ENCODE measurements at regions not wholly inside any gene's neighbourhood (a gene's known extent, or its start where the extent isn't known, plus 50 kb on each side); places are given as distances from the start of the nearest gene placed in this dataset.
"Not testable (repeated sequence)": the region's sequence is repeated elsewhere in the genome, so short reads cannot be mapped to it uniquely, and the experiment has no call there.

DNA sequence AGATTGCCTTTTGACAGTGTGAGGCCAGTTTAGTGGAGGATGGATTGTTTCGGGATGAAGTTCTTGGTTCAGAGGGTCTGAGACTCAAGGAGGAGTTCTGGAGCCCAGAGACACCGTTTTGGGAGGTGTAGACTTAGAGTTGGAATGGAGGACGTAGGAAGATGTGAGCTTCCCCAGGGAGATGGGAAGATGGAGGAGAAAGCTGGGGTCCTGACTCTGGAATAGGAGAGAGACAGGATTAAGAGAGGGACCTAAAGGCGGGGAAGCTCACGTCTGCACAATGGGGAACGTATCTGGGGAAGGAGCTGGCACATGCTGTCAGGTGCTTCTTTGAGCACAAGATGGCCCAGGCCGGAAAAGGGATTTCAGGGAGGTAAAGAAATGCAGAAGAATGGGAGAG lies 71.3 kb upstream of the CLDN5 start:
- H3K27ac ChIP-seq, result no peak overlapping the region
- TF ChIP-seq, protein P1, sequence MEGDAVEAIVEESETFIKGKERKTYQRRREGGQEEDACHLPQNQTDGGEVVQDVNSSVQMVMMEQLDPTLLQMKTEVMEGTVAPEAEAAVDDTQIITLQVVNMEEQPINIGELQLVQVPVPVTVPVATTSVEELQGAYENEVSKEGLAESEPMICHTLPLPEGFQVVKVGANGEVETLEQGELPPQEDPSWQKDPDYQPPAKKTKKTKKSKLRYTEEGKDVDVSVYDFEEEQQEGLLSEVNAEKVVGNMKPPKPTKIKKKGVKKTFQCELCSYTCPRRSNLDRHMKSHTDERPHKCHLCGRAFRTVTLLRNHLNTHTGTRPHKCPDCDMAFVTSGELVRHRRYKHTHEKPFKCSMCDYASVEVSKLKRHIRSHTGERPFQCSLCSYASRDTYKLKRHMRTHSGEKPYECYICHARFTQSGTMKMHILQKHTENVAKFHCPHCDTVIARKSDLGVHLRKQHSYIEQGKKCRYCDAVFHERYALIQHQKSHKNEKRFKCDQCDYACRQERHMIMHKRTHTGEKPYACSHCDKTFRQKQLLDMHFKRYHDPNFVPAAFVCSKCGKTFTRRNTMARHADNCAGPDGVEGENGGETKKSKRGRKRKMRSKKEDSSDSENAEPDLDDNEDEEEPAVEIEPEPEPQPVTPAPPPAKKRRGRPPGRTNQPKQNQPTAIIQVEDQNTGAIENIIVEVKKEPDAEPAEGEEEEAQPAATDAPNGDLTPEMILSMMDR (conservative IDR thresholded peaks at IDR 0.05), result no peak

DNA sequence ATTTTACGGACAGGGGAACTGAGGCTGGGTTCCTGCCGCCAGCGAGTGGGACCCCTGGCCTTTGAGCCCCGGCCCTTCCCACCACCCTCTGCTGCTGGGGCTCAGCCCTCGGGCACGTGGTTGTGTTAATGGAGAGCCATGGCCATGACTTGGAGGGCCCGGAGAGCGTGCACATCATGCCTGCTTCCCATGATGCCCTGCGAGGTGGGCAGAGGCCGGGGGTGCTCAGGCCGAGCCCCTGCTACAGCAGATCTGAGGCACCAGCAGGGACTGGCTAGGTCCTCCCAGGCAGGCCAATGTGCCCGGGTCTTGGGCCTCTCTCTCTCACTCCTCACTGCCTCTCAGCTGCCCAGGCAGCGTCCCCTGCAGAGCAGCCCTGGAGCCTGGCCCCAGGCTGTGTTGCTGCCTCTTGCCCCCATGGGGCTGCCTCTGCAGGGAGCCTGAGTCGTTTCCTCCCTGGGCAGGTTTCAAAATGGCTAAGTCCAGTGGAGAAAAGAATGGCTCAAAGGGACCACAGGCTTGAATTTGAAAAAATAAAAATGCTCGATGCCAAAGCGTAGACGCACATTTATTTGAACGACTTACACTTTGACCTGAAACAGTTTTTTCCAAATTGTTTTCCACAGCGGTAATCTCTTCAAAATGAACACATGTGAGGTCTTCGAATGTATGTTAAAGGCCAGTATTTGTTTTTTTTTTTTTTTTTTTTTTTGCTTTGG lies 72.6 kb upstream of the CLDN5 start:
- H3K27ac ChIP-seq, result no peak overlapping the region
- TF ChIP-seq ZFX (IDR thresholded peaks at IDR 0.05), result no peak
- TF ChIP-seq, protein P1 (conservative IDR thresholded peaks at IDR 0.05), result no peak

DNA sequence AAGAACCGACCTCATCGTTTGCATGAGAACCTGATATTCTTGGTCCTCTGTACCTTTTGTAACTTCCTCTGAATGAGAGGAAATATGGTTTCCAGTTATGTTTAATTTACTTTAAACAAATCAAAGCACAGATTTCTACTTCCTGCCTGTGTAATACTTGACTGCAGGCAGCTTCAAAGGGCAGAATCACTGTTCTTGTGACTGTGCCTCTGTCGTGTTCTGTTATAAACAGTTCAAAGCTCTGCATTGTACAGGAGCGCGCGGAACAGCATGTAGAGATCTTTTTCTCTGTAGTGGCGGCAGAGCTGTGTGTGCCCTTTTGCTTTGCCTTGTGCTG lies 73.2 kb upstream of the CLDN5 start:
- no peak overlapping the region for H3K27ac ChIP-seq
- TF ChIP-seq, protein P1 (conservative IDR thresholded peaks at IDR 0.05), result no peak
- TF ChIP-seq ZFX (IDR thresholded peaks at IDR 0.05), result no peak

DNA sequence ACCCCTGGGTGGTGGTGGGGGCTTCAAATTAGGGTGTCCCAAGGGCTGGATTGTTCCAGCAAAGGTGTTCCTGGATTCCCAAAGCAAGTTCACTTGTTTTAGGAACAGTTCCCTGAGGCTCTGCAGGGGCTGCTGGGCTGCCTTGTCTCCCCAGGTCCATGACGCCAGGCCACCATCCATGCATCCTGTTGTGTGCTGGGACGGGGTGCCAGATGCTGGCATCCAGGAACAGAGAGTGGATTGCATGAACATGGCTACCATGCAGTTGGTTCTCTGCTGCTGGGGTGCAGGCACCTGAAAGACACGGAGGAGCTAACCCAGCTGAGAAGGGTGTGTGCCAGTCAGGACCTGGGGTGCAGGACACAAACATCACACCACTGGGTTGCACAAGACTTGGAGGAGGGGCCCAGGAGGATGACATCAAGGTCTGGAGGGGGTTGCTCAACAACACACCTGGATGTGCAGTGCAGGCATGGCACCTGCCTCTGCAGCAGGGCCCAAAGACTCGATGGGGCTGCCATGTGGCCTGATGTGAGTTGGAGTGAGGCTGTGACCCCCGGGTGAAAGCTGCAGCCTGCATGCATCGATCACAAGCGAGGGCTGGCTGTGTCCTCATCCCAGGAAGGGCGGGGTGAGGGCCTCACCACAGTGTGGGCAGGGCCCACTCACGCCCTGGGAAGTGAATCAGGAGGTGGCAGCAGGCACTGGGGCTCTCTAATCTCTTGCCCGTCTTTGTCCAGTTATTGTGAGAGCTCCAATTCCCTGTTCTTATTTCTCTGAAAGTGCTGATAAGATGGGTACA lies 74.0 kb upstream of the CLDN5 start:
- H3K27ac ChIP-seq, result no peak overlapping the region
- TF ChIP-seq, protein P1 (conservative IDR thresholded peaks at IDR 0.05), result no peak
- TF ChIP-seq ZFX (IDR thresholded peaks at IDR 0.05), result no peak

DNA sequence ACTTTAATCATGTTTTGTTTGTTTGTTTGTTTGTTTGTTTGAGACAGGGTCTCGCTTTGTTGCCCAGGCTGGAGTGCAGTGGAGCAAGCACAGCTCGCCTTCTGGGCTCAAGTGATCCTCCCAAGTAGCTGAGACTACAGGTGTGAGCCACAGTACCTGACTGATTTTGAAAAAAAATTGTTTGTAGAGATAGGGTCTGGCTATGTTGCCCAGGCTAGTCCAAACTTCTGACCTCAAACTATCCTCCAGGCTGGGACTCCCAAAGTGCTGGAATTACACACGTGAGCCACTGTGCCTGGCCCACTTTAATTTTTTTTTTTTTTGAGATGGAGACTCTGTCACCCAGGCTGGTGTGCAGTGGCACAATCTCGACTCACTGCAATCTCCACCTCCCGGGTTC lies 74.8 kb upstream of the CLDN5 start:
- TF ChIP-seq ZFX (IDR thresholded peaks at IDR 0.05), result no peak
- TF ChIP-seq, protein P1 (conservative IDR thresholded peaks at IDR 0.05), result no peak
- H3K27ac ChIP-seq, result no peak overlapping the region

DNA sequence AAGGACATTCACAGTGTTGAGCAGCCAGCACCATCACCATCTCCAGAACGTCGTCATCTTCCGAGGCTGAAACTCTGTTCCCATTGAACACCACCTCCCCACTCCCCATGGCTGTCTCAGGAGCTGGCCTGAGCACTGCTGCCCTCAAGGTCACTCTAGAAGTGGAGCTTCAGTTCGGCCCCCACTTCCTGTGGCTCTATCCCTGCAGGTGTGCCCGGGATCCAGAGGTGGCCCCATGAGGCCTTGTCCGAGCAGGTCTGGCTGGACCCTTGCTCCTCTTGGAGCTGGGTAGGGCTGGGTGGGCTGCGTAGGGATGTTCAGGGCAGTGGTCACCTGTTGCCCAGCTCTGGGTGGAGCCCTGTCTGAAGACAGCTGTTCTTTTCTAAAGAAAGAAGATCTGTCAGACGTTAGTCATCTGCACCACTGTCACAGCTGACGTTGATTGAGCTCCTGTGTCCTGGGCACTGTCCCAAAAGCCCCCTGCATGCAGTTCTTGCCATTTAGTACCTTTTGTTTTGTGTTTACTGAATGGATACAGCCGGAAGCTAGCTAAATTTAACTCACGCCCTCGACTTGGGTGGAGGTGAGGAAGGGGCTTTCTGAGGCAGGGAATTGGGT lies 75.5 kb upstream of the CLDN5 start:
- no peak overlapping the region for H3K27ac ChIP-seq
- no peak for TF ChIP-seq ZFX (IDR thresholded peaks at IDR 0.05)
- TF ChIP-seq, protein P1 (conservative IDR thresholded peaks at IDR 0.05), result no peak

DNA sequence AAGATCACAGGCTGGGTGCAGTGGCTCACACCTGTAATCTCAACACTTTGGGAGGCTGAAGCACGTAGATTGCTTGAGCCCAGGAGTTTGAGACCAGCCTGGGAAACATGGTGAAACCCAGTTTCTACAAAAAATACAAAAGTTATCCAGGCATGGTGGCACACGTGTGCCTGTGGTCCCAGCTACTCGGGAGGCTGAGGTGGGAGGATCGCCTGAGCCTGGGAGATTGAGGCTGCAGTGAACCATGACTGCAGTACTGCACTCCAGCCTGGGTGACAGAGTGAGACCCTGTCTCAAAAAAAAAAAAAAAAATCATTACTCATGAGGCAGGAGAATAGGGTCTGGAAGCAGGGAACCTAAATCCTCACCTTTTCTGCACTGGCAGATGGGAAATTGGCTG lies 79.1 kb upstream of the CLDN5 start:
- not testable (repeated sequence) for H3K27ac ChIP-seq

All from C4-2B (cell line).